Stimulated activated naive CD8-positive, alpha-beta T cell treated with anti-CD3 and anti-CD28 coated beads, Interleukin-15, Interleukin-2, amounts not matched to agents 100 U/mL and 50 U/mL, for 24 hours (primary cell): ENCODE measurements at regions not wholly inside any gene's neighbourhood (a gene's known extent, or its start where the extent isn't known, plus 50 kb on each side); places are given as distances from the start of the nearest gene placed in this dataset.
"Not testable (repeated sequence)": the region's sequence is repeated elsewhere in the genome, so short reads cannot be mapped to it uniquely, and the experiment has no call there.

ENCODE experiments used
- ATAC-seq: fragments of 150-1000 bp; cut with Tn5 transposase; one replicate; pipeline ENCODE4 v1.10.0; 2021
- DNase-seq: peaks from one replicate; pipeline ENCODE4 v3.0.0; 2021

- ATAC-seq, DNase-seq: not testable (repeated sequence)
Measured at GRCh38 chr9:91512235-91512634, 88.6 kb upstream of the NFIL3 start.

- DNase-seq (no peak), ATAC-seq (peak; percentile 31)
Measured at GRCh38 chr9:91503673-91504081, 80.0 kb upstream of the NFIL3 start.

DNA sequence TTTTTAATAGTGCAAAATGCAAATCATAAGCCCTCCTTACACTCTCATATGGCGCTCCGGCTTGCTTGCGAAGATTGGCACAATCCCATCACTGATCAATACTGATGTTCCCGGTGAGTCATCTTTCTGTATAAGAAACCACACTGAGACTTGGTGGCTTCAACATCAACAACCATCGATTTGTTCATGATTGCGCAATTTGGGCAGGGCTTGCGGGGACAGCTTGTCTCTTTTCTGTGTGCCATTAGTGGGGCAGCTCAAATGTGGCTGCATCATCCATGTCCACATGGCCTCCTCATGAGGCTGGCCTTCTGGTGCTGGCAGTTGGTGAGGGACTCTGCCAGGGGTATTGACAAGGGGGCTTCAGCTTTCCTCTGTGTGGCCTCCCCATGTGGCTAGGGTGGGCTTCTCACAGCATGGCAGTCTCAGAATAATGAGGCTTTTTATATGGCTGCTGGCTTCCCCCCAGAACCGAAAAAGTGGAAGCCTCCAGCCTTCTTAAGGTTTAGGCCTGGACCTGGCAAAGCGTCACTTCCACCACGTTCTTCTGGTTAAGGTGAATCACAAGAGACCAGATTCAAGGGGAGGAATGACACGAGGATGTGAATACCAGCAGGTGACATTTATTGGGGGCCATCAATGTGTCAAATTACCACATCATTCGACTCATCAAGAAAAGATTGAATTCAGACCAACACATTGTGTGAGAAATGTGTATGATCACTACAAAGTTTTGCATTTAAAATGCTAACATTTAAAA lies 79.5 kb upstream of the NFIL3 start:
- DNase-seq (no peak), ATAC-seq (peak; percentile 60)

DNA sequence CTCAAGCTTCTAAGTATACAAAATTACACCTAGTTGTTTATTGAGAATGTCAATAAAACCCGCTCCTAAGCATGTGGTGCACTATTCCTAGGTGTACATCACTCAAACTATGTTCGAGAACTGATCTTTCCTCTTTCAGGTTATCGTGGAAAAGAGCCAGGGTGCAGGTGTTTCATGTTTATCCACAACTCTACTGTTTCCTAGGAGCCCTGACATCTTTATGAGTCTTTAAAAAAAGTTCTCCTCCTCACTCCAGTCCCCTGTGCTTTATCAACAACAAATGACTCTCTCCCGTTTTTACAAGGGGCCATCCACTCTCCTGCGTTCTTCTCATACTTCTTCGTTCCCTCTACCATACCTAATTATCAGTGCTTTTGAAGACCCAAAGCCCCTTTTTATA lies 78.8 kb upstream of the NFIL3 start:
- no peak for DNase-seq
- ATAC-seq: no peak

GRCh38 chr9:91500509-91501014 lies 76.9 kb upstream of the NFIL3 start:
- peak; percentile 80 for ATAC-seq
- DNase-seq: no peak

GRCh38 chr9:91496351-91496750 lies 72.7 kb upstream of the NFIL3 start:
- DNase-seq: no peak
- no peak for ATAC-seq

- DNase-seq (no peak), ATAC-seq (no peak)
Measured at GRCh38 chr9:91495450-91495849, 71.8 kb upstream of the NFIL3 start.

- no peak for DNase-seq
- ATAC-seq: no peak
Measured at GRCh38 chr9:91494751-91495150, 71.1 kb upstream of the NFIL3 start.

- no peak for ATAC-seq
- no peak for DNase-seq
Measured at GRCh38 chr9:91492237-91492636, 68.6 kb upstream of the NFIL3 start.

- no peak for ATAC-seq
- DNase-seq: no peak
Measured at GRCh38 chr9:91491624-91492023, 68.0 kb upstream of the NFIL3 start.

DNA sequence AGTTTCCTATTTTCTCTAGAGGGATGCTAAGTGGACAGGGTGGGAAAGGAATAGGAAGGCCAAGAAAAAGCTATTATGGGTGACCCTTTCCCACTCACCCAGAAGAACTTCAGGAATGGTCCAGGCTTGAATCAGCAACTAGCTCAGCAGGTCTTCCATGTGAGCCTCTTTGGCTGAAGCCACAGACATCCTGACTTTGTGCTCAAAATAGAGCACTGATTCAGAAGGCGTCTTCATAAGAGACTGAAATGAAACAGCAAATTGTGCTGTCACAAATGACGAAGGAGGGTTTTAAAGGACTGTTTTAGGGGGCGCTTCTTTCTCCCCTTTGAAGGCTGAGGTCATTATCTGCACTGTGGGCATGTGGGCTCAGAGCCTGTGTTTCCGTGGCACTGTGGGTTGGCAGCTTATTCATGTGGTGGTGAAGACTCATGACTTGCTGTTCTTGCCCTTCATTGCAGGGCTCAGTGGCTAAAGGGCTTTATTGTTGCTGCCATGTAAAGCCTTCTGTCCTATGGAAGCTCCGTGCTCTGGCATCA lies 65.8 kb upstream of the NFIL3 start:
- ATAC-seq (peak; percentile 66), DNase-seq (no peak)

DNA sequence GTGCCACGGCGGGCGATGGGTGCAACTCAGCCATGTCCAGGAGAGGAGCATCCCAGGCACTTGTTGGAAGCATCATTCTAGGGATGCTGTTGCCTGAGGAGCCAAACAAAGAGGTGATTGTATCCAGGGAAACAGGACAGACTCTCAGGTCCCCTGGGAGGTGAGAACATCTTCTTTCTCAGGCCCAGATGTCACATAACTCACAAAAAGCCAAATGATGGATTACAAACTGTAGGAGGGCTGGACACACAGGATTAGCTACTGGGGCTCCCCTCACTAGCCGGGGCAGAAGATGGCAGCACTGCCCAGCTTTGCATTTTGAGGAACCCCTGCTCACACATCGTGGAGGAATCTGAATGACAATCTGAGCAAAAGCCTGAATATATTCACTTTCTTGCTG lies 64.7 kb upstream of the NFIL3 start:
- DNase-seq (no peak), ATAC-seq (no peak)

- ATAC-seq: no peak
- DNase-seq: no peak
Measured at GRCh38 chr9:91486699-91487497, 63.3 kb upstream of the NFIL3 start.

GRCh38 chr9:91485006-91485405 lies 61.4 kb upstream of the NFIL3 start:
- ATAC-seq: no peak
- no peak for DNase-seq

- ATAC-seq: no peak
- no peak for DNase-seq
Measured at GRCh38 chr9:91483835-91484234, 60.2 kb upstream of the NFIL3 start.

- no peak for ATAC-seq
- no peak for DNase-seq
Measured at GRCh38 chr9:91483189-91483691, 59.6 kb upstream of the NFIL3 start.

DNA sequence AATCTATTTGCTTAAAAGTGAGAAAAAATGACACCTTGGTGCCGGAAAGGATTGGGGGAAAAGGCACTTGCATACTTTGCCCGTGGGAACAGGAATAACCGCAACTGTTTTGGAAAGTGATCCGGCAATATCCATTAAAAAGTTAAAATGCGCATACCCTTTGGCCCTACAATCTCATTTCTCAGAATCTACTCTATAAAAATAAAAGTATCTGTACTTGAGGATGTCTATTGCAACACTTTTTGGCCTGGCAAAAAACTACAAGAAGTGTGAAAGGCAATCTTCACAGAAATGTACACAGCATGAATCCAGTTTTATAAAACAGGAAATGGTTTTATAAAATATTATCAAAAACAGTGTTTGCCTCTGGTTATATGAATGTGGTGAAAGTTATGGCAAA lies 58.3 kb upstream of the NFIL3 start:
- no peak for ATAC-seq

DNA sequence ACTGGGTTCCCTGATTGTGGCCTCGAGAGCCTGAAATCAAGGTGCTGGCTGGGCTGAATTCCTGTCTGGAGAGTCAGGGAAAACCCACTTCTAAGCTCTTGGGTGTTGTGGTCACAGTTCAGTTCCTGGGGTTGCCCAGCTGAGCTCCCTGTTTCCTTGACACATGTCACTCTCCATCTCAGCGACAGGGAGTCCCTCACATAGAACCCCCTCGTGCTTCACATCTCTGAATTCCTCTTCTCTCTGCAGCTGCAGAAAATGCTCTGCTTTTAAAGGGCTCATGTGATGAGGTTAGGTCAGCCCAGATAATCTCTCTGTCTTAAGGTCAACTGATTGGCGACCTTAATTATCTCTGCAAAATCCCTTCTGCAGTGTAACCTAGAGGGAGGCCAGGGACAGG lies 53.5 kb upstream of the NFIL3 start:
- DNase-seq (no peak), ATAC-seq (no peak)

More for the DNA sequence above, 58.3 kb upstream of the NFIL3 start:
- no peak for DNase-seq

- DNase-seq (no peak), ATAC-seq (no peak)
Measured at GRCh38 chr9:91474656-91475055, 51.0 kb upstream of the NFIL3 start.
